ENCODE measurements at regions not wholly inside any gene's neighbourhood (a gene's known extent, or its start where the extent isn't known, plus 50 kb on each side); places are given as distances from the start of the nearest gene placed in this dataset.

- Histone ChIP-seq H3K4me3 (ENCODE audit: low read length) (no peak overlapping the region), H3K36me3 (ENCODE audit: control insufficient read depth, insufficient read depth, low read length) (no peaks in the 10 kb centered on the region), H3K9me3 (ENCODE audit: control insufficient read depth, low read length) (no peaks in the 10 kb centered on the region)
Measured at GRCh38 chr13:40422588-40423235, 243.7 kb downstream of the FOXO1 start.

GRCh38 chr13:40428354-40428753 lies 238.1 kb downstream of the FOXO1 start:
- no peaks in the 10 kb centered on the region for H3K4me1 ChIP-seq (ENCODE audit: control insufficient read depth, insufficient read depth, low read length)
- no peaks in the 10 kb centered on the region for H3K9me3 ChIP-seq (ENCODE audit: control insufficient read depth, low read length)
- H3K9ac ChIP-seq (ENCODE audit: low read length): no peak overlapping the region
- H3K36me3 ChIP-seq (ENCODE audit: control insufficient read depth, insufficient read depth, low read length): no peaks in the 10 kb centered on the region
- H3K27me3 ChIP-seq (ENCODE audit: control insufficient read depth, insufficient read depth, low read length): no peaks in the 10 kb centered on the region
- H3K4me3 ChIP-seq (ENCODE audit: low read length): no peak overlapping the region

More at GRCh38 chr13:40422588-40423235, 243.7 kb downstream of the FOXO1 start:
- no peaks in the 10 kb centered on the region for H3K4me1 ChIP-seq (ENCODE audit: control insufficient read depth, insufficient read depth, low read length)
- H3K9ac ChIP-seq (ENCODE audit: low read length): no peak overlapping the region
- H3K27me3 ChIP-seq (ENCODE audit: control insufficient read depth, insufficient read depth, low read length): no peaks in the 10 kb centered on the region

- no peaks in the 10 kb centered on the region for H3K4me1 ChIP-seq (ENCODE audit: control insufficient read depth, insufficient read depth, low read length)
Measured at GRCh38 chr13:40429706-40430545, 236.5 kb downstream of the FOXO1 start.

GRCh38 chr13:40432018-40432978 lies 234.1 kb downstream of the FOXO1 start:
- Histone ChIP-seq H3K4me1 (ENCODE audit: control insufficient read depth, insufficient read depth, low read length) (no peaks in the 10 kb centered on the region), H3K4me3 (ENCODE audit: low read length) (no peak overlapping the region), H3K36me3 (ENCODE audit: control insufficient read depth, insufficient read depth, low read length) (no peaks in the 10 kb centered on the region), H3K9me3 (ENCODE audit: control insufficient read depth, low read length) (no peaks in the 10 kb centered on the region), H3K27me3 (ENCODE audit: control insufficient read depth, insufficient read depth, low read length) (no peaks in the 10 kb centered on the region), H3K9ac (ENCODE audit: low read length) (no peak overlapping the region)

More at GRCh38 chr13:40429706-40430545, 236.5 kb downstream of the FOXO1 start:
- Histone ChIP-seq H3K9ac (ENCODE audit: low read length) (no peak overlapping the region), H3K4me3 (ENCODE audit: low read length) (no peak overlapping the region), H3K27me3 (ENCODE audit: control insufficient read depth, insufficient read depth, low read length) (no peaks in the 10 kb centered on the region), H3K9me3 (ENCODE audit: control insufficient read depth, low read length) (no peaks in the 10 kb centered on the region), H3K36me3 (ENCODE audit: control insufficient read depth, insufficient read depth, low read length) (no peaks in the 10 kb centered on the region)

- Histone ChIP-seq H3K36me3 (ENCODE audit: control insufficient read depth, insufficient read depth, low read length) (no peaks in the 10 kb centered on the region), H3K9me3 (ENCODE audit: control insufficient read depth, low read length) (no peaks in the 10 kb centered on the region), H3K4me1 (ENCODE audit: control insufficient read depth, insufficient read depth, low read length) (no peaks in the 10 kb centered on the region)
Measured at GRCh38 chr13:40433001-40433400, 233.4 kb downstream of the FOXO1 start.

GRCh38 chr13:40433577-40433976 lies 232.9 kb downstream of the FOXO1 start:
- Histone ChIP-seq H3K4me1 (ENCODE audit: control insufficient read depth, insufficient read depth, low read length) (no peaks in the 10 kb centered on the region), H3K4me3 (ENCODE audit: low read length) (no peak overlapping the region), H3K27me3 (ENCODE audit: control insufficient read depth, insufficient read depth, low read length) (no peaks in the 10 kb centered on the region), H3K9ac (ENCODE audit: low read length) (no peak overlapping the region), H3K9me3 (ENCODE audit: control insufficient read depth, low read length) (no peaks in the 10 kb centered on the region), H3K36me3 (ENCODE audit: control insufficient read depth, insufficient read depth, low read length) (no peaks in the 10 kb centered on the region)

More at GRCh38 chr13:40433001-40433400, 233.4 kb downstream of the FOXO1 start:
- H3K27me3 ChIP-seq (ENCODE audit: control insufficient read depth, insufficient read depth, low read length): no peaks in the 10 kb centered on the region
- no peak overlapping the region for H3K9ac ChIP-seq (ENCODE audit: low read length)
- H3K4me3 ChIP-seq (ENCODE audit: low read length): no peak overlapping the region

- H3K36me3 ChIP-seq (ENCODE audit: control insufficient read depth, insufficient read depth, low read length): no peaks in the 10 kb centered on the region
- no peaks in the 10 kb centered on the region for H3K27me3 ChIP-seq (ENCODE audit: control insufficient read depth, insufficient read depth, low read length)
- H3K4me3 ChIP-seq (ENCODE audit: low read length): no peak overlapping the region
- H3K4me1 ChIP-seq (ENCODE audit: control insufficient read depth, insufficient read depth, low read length): peaks cover 7% of the 10 kb centered on the region
- H3K9me3 ChIP-seq (ENCODE audit: control insufficient read depth, low read length): no peaks in the 10 kb centered on the region
- H3K9ac ChIP-seq (ENCODE audit: low read length): no peak overlapping the region
Measured at GRCh38 chr13:40434516-40435397, 231.7 kb downstream of the FOXO1 start.

GRCh38 chr13:40438022-40438680 lies 228.3 kb downstream of the FOXO1 start:
- H3K27me3 ChIP-seq (ENCODE audit: control insufficient read depth, insufficient read depth, low read length): no peaks in the 10 kb centered on the region
- H3K9ac ChIP-seq (ENCODE audit: low read length): no peak overlapping the region
- H3K4me1 ChIP-seq (ENCODE audit: control insufficient read depth, insufficient read depth, low read length): peaks cover 13% of the 10 kb centered on the region
- H3K36me3 ChIP-seq (ENCODE audit: control insufficient read depth, insufficient read depth, low read length): no peaks in the 10 kb centered on the region
- H3K9me3 ChIP-seq (ENCODE audit: control insufficient read depth, low read length): no peaks in the 10 kb centered on the region
- no peak overlapping the region for H3K4me3 ChIP-seq (ENCODE audit: low read length)

- peak overlapping the region; percentile 20 for H3K9ac ChIP-seq (ENCODE audit: low read length)
- H3K27me3 ChIP-seq (ENCODE audit: control insufficient read depth, insufficient read depth, low read length): no peaks in the 10 kb centered on the region
- peaks cover 13% of the 10 kb centered on the region for H3K4me1 ChIP-seq (ENCODE audit: control insufficient read depth, insufficient read depth, low read length)
- H3K4me3 ChIP-seq (ENCODE audit: low read length): no peak overlapping the region
- H3K9me3 ChIP-seq (ENCODE audit: control insufficient read depth, low read length): no peaks in the 10 kb centered on the region
- no peaks in the 10 kb centered on the region for H3K36me3 ChIP-seq (ENCODE audit: control insufficient read depth, insufficient read depth, low read length)
Measured at GRCh38 chr13:40438999-40439797, 227.2 kb downstream of the FOXO1 start.

- Histone ChIP-seq H3K36me3 (ENCODE audit: control insufficient read depth, insufficient read depth, low read length) (no peaks in the 10 kb centered on the region), H3K9me3 (ENCODE audit: control insufficient read depth, low read length) (no peaks in the 10 kb centered on the region), H3K9ac (ENCODE audit: low read length) (no peak overlapping the region), H3K27me3 (ENCODE audit: control insufficient read depth, insufficient read depth, low read length) (no peaks in the 10 kb centered on the region), H3K4me1 (ENCODE audit: control insufficient read depth, insufficient read depth, low read length) (peaks cover 13% of the 10 kb centered on the region), H3K4me3 (ENCODE audit: low read length) (no peak overlapping the region)
Measured at GRCh38 chr13:40439928-40440327, 226.5 kb downstream of the FOXO1 start.
